HCT116 (cell line): ENCODE measurements at regions not wholly inside any gene's neighbourhood (a gene's known extent, or its start where the extent isn't known, plus 50 kb on each side); places are given as distances from the start of the nearest gene placed in this dataset.

ENCODE experiments used
- ATAC-seq: fragments of 200-7000 bp; cut with Tn5 transposase; 2 replicates; pipeline ENCODE4 v1.9.1; 2020; ENCODE audit warnings: mild to moderate bottlenecking, moderate library complexity
- BruUV-seq: library from RNA; stranded (reverse); fragments of 400-500 nt; replicated peaks from 2 replicates; lab custom pipeline; 2021; lab: Mats Ljungman, UMichigan
- CTCF ChIA-PET: fragments of 300-600 bp; sonication (Branson Sonifier 250); formaldehyde crosslinking; loops from one replicate; lab custom pipeline; 2021; ENCODE audit warnings: antibody characterized with exemption; lab: Charles Lee
- POLR2A ChIA-PET: fragments of 300-600, 350-600 bp; sonication (Branson Sonifier 250); formaldehyde crosslinking; loops from one replicate; lab custom pipeline; 2021; ENCODE audit warnings: antibody characterized with exemption; lab: Charles Lee
- RAD21 ChIA-PET, 2 experiments: fragments of 300-600 bp; sonication (Branson Sonifier 250); formaldehyde crosslinking; loops; one replicate each; lab custom pipeline; 2023; ENCODE audit warnings: low total read pairs in 2 of 2; ENCODE audit not compliant: uncharacterized antibody in 2 of 2, unreplicated experiment in 2 of 2, low non-redundant PET in 1 of 2; lab: Charles Lee
- DNase-seq: peaks from one replicate; pipeline ENCODE4 v3.0.0-alpha.2; 2010; ENCODE audit warnings: low read depth, low spot score
- H2AFZ ChIP-seq: fragments of 200-600 bp; shearing (Covaris generic), sonication (generic); 2 replicates; pipeline ENCODE4 v1.6.1; 2017; ENCODE audit warnings: low read depth, mixed run types, mixed read lengths, antibody characterized with exemption, low read length; ENCODE audit not compliant: poor library complexity, severe bottlenecking
- H3K27ac ChIP-seq: 2 replicates; pipeline ENCODE4 v1.5.1; 2012; ENCODE audit warnings: low read depth, low read length
- H3K27me3 ChIP-seq: fragments of 200-600 bp; sonication (generic); 2 replicates; pipeline ENCODE4 v1.6.1; 2016; ENCODE audit warnings: mixed run types, low read length, mixed read lengths; ENCODE audit not compliant: insufficient read depth
- H3K36me3 ChIP-seq, 2 experiments: fragments of 200-500 bp in 1 of 2; fragments of 200-600 bp in 1 of 2; sonication (Bioruptor generic) in 1 of 2; sonication (generic) in 1 of 2; 2 replicates each; pipeline versions ENCODE4 v1.5.1 to v1.6.1; 2014 to 2016; ENCODE audit warnings: low read length in 2 of 2, inconsistent platforms in 1 of 2, mixed read lengths in 1 of 2, mixed run types in 1 of 2; ENCODE audit not compliant: insufficient read depth in 2 of 2, control insufficient read depth in 1 of 2
- H3K4me1 ChIP-seq, 2 experiments: fragments of 200-600 bp in 1 of 2; sonication (generic) in 1 of 2; 2 replicates each; pipeline versions ENCODE4 v1.5.1 to v1.6.1; 2012 to 2017; ENCODE audit warnings: low read length in 2 of 2, inconsistent platforms in 1 of 2, mild to moderate bottlenecking in 1 of 2, mixed read lengths in 1 of 2, mixed run types in 1 of 2, moderate library complexity in 1 of 2; ENCODE audit not compliant: insufficient read depth in 2 of 2, control insufficient read depth in 1 of 2
- H3K4me2 ChIP-seq: fragments of 200-600 bp; sonication (generic); 2 replicates; pipeline ENCODE4 v1.6.1; 2017; ENCODE audit warnings: mixed run types, low read length, mixed read lengths
- H3K4me3 ChIP-seq, 2 experiments: fragments of 200-600 bp in 1 of 2; sonication (generic) in 1 of 2; replicated peaks in 1 of 2; 2 replicates each; pipeline ENCODE4 v1.5.1; 2011 to 2016; ENCODE audit warnings: low read length in 2 of 2, control low read depth in 1 of 2, low read depth in 1 of 2, mild to moderate bottlenecking in 1 of 2, mixed read lengths in 1 of 2, mixed run types in 1 of 2
- H3K79me2 ChIP-seq: fragments of 200-600 bp; sonication (generic); 2 replicates; pipeline ENCODE4 v1.6.1; 2017; ENCODE audit warnings: mild to moderate bottlenecking, mixed run types, low read length, moderate library complexity, mixed read lengths; ENCODE audit not compliant: insufficient read depth
- H3K9ac ChIP-seq: fragments of 200-600 bp; sonication (generic); 2 replicates; pipeline ENCODE4 v1.6.1; 2016; ENCODE audit warnings: low read length, mixed read lengths
- H3K9me2 ChIP-seq: fragments of 200-600 bp; sonication (generic), shearing (Covaris generic); 2 replicates; pipeline ENCODE4 v1.6.1; 2017; ENCODE audit warnings: mixed run types, mild to moderate bottlenecking, moderate library complexity; ENCODE audit not compliant: insufficient read depth
- H3K9me3 ChIP-seq, 2 experiments: fragments of 200-500 bp in 1 of 2; fragments of 200-600 bp in 1 of 2; sonication (Bioruptor generic) in 1 of 2; sonication (generic) in 1 of 2; 2 replicates each; pipeline ENCODE4 v1.6.1; 2014 to 2017; ENCODE audit warnings: low read length in 2 of 2, mixed read lengths in 2 of 2, inconsistent platforms in 1 of 2, low read depth in 1 of 2, mild to moderate bottlenecking in 1 of 2, mixed run types in 1 of 2, moderate library complexity in 1 of 2; ENCODE audit not compliant: control insufficient read depth in 1 of 2, insufficient read depth in 1 of 2
- H4K20me1 ChIP-seq: fragments of 200-600 bp; sonication (generic), shearing (Covaris generic); 2 replicates; pipeline ENCODE4 v1.6.1; 2017; ENCODE audit warnings: mixed run types, mild to moderate bottlenecking, moderate library complexity; ENCODE audit not compliant: insufficient read depth
- CBX3 ChIP-seq: IDR thresholded peaks from 2 replicates; pipeline ENCODE4 v1.6.1; 2012; ENCODE audit warnings: low read depth
- CEBPB ChIP-seq: IDR thresholded peaks from 2 replicates; pipeline ENCODE4 v1.6.1; 2012; ENCODE audit warnings: low read depth
- EGR1 ChIP-seq: IDR thresholded peaks from 2 replicates; pipeline ENCODE4 v1.6.1; 2012; ENCODE audit warnings: low read depth
- ELF1 ChIP-seq: IDR thresholded peaks from 2 replicates; pipeline ENCODE4 v1.6.1; 2012; ENCODE audit warnings: low read depth, borderline replicate concordance
- EZH2 ChIP-seq: fragments of 200-600 bp; sonication (generic); IDR thresholded peaks from 2 replicates; pipeline ENCODE4 v1.6.1; 2017; ENCODE audit warnings: antibody characterized with exemption, mixed run types
- EZH2phosphoT487 ChIP-seq: fragments of 200-600 bp; IDR thresholded peaks from 2 replicates; pipeline ENCODE4 v1.6.1; 2018; ENCODE audit warnings: antibody characterized with exemption, borderline replicate concordance
- FOSL1 ChIP-seq: IDR thresholded peaks from 2 replicates; pipeline ENCODE4 v1.6.1; 2012; ENCODE audit warnings: low read depth
- JUND ChIP-seq: IDR thresholded peaks from 2 replicates; pipeline ENCODE4 v1.6.1; 2012
- POLR2A ChIP-seq: IDR thresholded peaks from 2 replicates; pipeline ENCODE4 v1.7.0; 2011; ENCODE audit warnings: borderline replicate concordance; ENCODE audit not compliant: insufficient read depth, insufficient read length; ENCODE audit errors: extremely low read depth
- POLR2AphosphoS5 ChIP-seq: IDR thresholded peaks from 2 replicates; pipeline ENCODE4 v1.6.1; 2011; ENCODE audit warnings: mild to moderate bottlenecking, low read depth, low read length, moderate library complexity
- SRF ChIP-seq: IDR thresholded peaks from 2 replicates; pipeline ENCODE4 v1.6.1; 2012; ENCODE audit warnings: low read depth
- TCF7L2 ChIP-seq: IDR thresholded peaks from 2 replicates; pipeline ENCODE4 v1.7.0; 2011; ENCODE audit warnings: borderline replicate concordance, inconsistent platforms; ENCODE audit not compliant: insufficient read depth, insufficient read length; ENCODE audit errors: extremely low read depth
- ZFX ChIP-seq: fragments of 450-650 bp; IDR thresholded peaks from 2 replicates; pipeline ENCODE4 v1.6.1; 2017
- intact Hi-C: fragments of 100-400 bp; cut with micrococcal nuclease; formaldehyde crosslinking; loops from 2 replicates; pipeline ENCODE4 v1.10.0; 2022
- TF ChIP-seq, protein P1 (sequence below): IDR thresholded peaks from 2 replicates; pipeline ENCODE4 v1.6.1; 2012
- TF ChIP-seq, protein P2 (sequence below): IDR thresholded peaks from 2 replicates; pipeline ENCODE4 v1.6.1; 2012
- TF ChIP-seq, protein P3 (sequence below): IDR thresholded peaks from 2 replicates; pipeline ENCODE4 v1.6.1; 2012; ENCODE audit warnings: low read depth

DNA sequence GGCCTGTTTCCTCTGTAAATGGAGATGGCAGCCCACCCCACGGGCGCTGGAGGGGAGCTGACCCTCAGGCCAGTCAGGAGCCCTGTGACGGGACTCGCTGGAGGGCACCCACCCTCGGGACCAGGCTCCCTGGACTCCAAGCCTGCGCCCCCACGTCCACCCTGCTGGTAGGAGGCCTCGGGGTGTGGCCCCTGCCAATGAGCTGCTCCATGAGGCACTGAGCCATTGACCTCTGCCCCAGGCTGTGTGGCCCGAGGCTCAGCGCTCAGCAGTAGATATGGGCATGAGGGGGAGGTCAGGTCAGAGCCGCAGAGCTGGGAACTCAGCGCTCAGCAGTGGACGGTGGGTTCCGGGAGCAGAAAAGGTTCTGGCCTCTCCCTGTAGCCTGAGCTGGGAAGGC is 52.3 kb upstream of the EGFL7 start:
- Histone ChIP-seq H3K36me3 (no peaks in the 10 kb centered on the region), H3K4me1 (peaks cover 0 to 25% of the 10 kb centered on the region in 2 experiments; a peak in 3 of 4 replicates), H2AFZ (no peak overlapping the region), H3K9ac (no peak overlapping the region), H3K27ac (no peak overlapping the region), H4K20me1 (no peaks in the 10 kb centered on the region), H3K4me2 (no peak overlapping the region), H3K9me2 (no peaks in the 10 kb centered on the region), H3K27me3 (no peaks in the 10 kb centered on the region), H3K4me3 (no peak overlapping the region), H3K79me2 (no peaks in the 10 kb centered on the region), H3K9me3 (no peaks in the 10 kb centered on the region)
- BruUV-seq: no TSS peak
- intact Hi-C loops: no loop called here
- no peak for DNase-seq
- ChIA-PET RAD21 (no interaction called here), POLR2A (no interaction called here), CTCF (no interaction called here)
- no peak for ATAC-seq
- TF ChIP-seq ELF1: no peak

DNA sequence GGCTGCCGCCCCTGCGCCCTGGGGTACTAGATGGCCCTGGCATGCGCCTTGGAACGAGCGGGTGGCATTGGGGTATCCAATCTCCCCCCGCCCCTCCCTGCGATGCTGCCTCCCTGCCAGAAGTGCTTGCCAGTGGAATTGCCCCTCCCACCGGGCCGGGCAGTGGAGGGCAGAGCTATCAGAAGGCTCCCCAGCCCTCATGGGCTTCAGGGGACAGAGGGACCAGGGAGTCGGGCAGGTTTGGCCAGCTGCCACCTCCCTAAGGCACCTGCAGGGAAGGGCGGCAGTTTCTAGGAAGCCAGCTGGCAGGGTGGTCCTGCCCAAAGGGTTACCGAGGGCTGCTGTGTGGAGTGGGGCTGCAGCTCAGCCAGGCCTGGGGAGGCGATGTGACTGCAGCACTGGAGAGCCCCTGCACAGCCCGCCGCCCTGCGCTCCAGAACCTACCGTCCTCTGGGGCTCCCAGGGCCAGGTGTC is 52.8 kb upstream of the EGFL7 start:
- no TSS peak for BruUV-seq

More for the DNA sequence above, 52.8 kb upstream of the EGFL7 start:
- ChIA-PET POLR2A (no interaction called here), RAD21 (no interaction called here), CTCF (no interaction called here)
- no peak for TF ChIP-seq EZH2phosphoT487
- TF ChIP-seq, protein P1, sequence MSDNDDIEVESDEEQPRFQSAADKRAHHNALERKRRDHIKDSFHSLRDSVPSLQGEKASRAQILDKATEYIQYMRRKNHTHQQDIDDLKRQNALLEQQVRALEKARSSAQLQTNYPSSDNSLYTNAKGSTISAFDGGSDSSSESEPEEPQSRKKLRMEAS: no peak
- no peak for TF ChIP-seq POLR2A
- no peak for TF ChIP-seq JUND
- TF ChIP-seq POLR2AphosphoS5: no peak
- TF ChIP-seq EZH2: no peak
- TF ChIP-seq ZFX: no peak
- TF ChIP-seq FOSL1: no peak
- no peak for TF ChIP-seq ELF1
- TF ChIP-seq CBX3: no peak
- TF ChIP-seq, protein P2, sequence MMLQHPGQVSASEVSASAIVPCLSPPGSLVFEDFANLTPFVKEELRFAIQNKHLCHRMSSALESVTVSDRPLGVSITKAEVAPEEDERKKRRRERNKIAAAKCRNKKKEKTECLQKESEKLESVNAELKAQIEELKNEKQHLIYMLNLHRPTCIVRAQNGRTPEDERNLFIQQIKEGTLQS: no peak
- TF ChIP-seq, protein P3, sequence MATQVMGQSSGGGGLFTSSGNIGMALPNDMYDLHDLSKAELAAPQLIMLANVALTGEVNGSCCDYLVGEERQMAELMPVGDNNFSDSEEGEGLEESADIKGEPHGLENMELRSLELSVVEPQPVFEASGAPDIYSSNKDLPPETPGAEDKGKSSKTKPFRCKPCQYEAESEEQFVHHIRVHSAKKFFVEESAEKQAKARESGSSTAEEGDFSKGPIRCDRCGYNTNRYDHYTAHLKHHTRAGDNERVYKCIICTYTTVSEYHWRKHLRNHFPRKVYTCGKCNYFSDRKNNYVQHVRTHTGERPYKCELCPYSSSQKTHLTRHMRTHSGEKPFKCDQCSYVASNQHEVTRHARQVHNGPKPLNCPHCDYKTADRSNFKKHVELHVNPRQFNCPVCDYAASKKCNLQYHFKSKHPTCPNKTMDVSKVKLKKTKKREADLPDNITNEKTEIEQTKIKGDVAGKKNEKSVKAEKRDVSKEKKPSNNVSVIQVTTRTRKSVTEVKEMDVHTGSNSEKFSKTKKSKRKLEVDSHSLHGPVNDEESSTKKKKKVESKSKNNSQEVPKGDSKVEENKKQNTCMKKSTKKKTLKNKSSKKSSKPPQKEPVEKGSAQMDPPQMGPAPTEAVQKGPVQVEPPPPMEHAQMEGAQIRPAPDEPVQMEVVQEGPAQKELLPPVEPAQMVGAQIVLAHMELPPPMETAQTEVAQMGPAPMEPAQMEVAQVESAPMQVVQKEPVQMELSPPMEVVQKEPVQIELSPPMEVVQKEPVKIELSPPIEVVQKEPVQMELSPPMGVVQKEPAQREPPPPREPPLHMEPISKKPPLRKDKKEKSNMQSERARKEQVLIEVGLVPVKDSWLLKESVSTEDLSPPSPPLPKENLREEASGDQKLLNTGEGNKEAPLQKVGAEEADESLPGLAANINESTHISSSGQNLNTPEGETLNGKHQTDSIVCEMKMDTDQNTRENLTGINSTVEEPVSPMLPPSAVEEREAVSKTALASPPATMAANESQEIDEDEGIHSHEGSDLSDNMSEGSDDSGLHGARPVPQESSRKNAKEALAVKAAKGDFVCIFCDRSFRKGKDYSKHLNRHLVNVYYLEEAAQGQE: no peak
- no peak for TF ChIP-seq SRF
- no peak for TF ChIP-seq TCF7L2
- TF ChIP-seq EGR1: no peak
- no peak for TF ChIP-seq CEBPB
- no peaks in the 10 kb centered on the region for H3K9me3 ChIP-seq
- no peak overlapping the region for H3K4me2 ChIP-seq
- intact Hi-C loops: no loop called here
- H3K9ac ChIP-seq: no peak overlapping the region
- no peak overlapping the region for H2AFZ ChIP-seq
- no peaks in the 10 kb centered on the region for H3K79me2 ChIP-seq
- no peak overlapping the region for H3K27ac ChIP-seq
- H3K9me2 ChIP-seq: no peaks in the 10 kb centered on the region
- no peaks in the 10 kb centered on the region for H3K36me3 ChIP-seq
- no peak overlapping the region for H3K4me3 ChIP-seq
- no peaks in the 10 kb centered on the region for H4K20me1 ChIP-seq
- no peak for DNase-seq
- no peaks in the 10 kb centered on the region for H3K27me3 ChIP-seq
- peaks cover 0 to 20% of the 10 kb centered on the region in 2 experiments; a peak in 3 of 4 replicates for H3K4me1 ChIP-seq
- ATAC-seq: no peak
